Prostate gland (tissue), 2 donors: ENCODE measurements at regions not wholly inside any gene's neighbourhood (a gene's known extent, or its start where the extent isn't known, plus 50 kb on each side); places are given as distances from the start of the nearest gene placed in this dataset.
"Not testable (repeated sequence)": the region's sequence is repeated elsewhere in the genome, so short reads cannot be mapped to it uniquely, and the experiment has no call there.

Experiments
- DNase-seq: peaks from one replicate; pipeline ENCODE4 v3.0.0-alpha.2; 2019; ENCODE audit warnings: low spot score
- H3K27ac ChIP-seq, 2 donors: fragments of 200-600 bp; sonication (generic); 2 replicates each; pipeline ENCODE4 v1.5.1; 2017 to 2019
- H3K27me3 ChIP-seq: fragments of 200-600 bp; sonication (generic); replicated peaks from 2 replicates; pipeline ENCODE4 v1.5.1; 2019; ENCODE audit not compliant: insufficient read depth
- H3K36me3 ChIP-seq, 2 donors: fragments of 200-600 bp; sonication (generic); 1 replicate in 1 of 2; 2 replicates in 1 of 2; pipeline versions ENCODE4 v1.5.1 to v1.8.1; 2017 to 2019
- H3K4me1 ChIP-seq: fragments of 200-600 bp; sonication (generic); replicated peaks from 2 replicates; pipeline ENCODE4 v1.5.1; 2019
- H3K4me3 ChIP-seq, 2 donors: fragments of 200-600 bp; sonication (generic); 2 replicates each; pipeline ENCODE4 v1.5.1; 2017 to 2019
- H3K9me3 ChIP-seq: fragments of 200-600 bp; sonication (generic); 2 replicates; pipeline ENCODE4 v1.5.1; 2017
- POLR2A ChIP-seq: fragments of 450-650 bp; IDR thresholded peaks from one replicate; pipeline ENCODE4 v1.6.1; 2016; ENCODE audit warnings: antibody characterized with exemption, mild to moderate bottlenecking
- POLR2AphosphoS5 ChIP-seq: sonication (generic); formaldehyde crosslinking; IDR thresholded peaks from one replicate; pipeline ENCODE4 v1.6.1; 2017; ENCODE audit warnings: antibody characterized with exemption
- WGBS: methylation state at CpG from one replicate; pipeline ENCODE4 v1.1.5; 2018; 5-methylcytosine and 5-hydroxymethylcytosine counted together
- intact Hi-C: fragments of 100-400 bp; cut with DNase I; formaldehyde crosslinking; loops from one replicate; pipeline ENCODE4 v1.14.2; 2022
- TF ChIP-seq, protein P1 (sequence below), 4 experiments: fragments of 200-600 bp in 2 of 4; fragments of 450-650 bp in 2 of 4; sonication (generic) in 2 of 4; IDR thresholded peaks; 1 replicate in 3 of 4; 2 replicates in 1 of 4; pipeline ENCODE4 v1.5.1; 2016 to 2019; ENCODE audit warnings: antibody characterized with exemption in 4 of 4, mild to moderate bottlenecking in 2 of 4, moderate library complexity in 2 of 4

DNA sequence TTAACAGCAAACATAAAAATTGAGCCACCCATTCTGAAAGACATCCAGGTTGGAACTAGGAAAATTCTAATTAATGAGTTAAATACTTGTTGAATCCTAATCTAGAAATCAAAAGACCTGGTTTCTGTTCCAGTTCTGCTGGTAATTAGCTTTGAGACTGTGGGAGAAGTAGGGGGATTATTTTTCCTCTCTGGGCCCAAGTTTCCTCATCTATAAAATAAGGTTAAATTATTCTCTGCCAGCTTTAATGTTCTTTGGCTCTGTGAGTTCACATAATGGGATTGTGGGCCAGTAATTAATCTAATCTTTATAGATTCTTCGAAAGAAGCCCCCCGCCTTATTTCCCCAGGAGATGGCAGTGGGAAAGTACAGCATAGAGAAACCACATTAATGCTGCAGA, 104.6 kb downstream of the ENC1 start:
- WGBS = 93% methylated on average over 2 of the region's 2 CpGs
- no peak overlapping the region for H3K4me3 ChIP-seq
- no peak for DNase-seq
- H3K36me3 ChIP-seq = no peaks in the 10 kb centered on the region
- intact Hi-C loops = no loop called here
- H3K4me1 ChIP-seq = no peaks in the 10 kb centered on the region
- H3K9me3 ChIP-seq = no peaks in the 10 kb centered on the region
- H3K27ac ChIP-seq = no peak overlapping the region
- TF ChIP-seq, protein P1, sequence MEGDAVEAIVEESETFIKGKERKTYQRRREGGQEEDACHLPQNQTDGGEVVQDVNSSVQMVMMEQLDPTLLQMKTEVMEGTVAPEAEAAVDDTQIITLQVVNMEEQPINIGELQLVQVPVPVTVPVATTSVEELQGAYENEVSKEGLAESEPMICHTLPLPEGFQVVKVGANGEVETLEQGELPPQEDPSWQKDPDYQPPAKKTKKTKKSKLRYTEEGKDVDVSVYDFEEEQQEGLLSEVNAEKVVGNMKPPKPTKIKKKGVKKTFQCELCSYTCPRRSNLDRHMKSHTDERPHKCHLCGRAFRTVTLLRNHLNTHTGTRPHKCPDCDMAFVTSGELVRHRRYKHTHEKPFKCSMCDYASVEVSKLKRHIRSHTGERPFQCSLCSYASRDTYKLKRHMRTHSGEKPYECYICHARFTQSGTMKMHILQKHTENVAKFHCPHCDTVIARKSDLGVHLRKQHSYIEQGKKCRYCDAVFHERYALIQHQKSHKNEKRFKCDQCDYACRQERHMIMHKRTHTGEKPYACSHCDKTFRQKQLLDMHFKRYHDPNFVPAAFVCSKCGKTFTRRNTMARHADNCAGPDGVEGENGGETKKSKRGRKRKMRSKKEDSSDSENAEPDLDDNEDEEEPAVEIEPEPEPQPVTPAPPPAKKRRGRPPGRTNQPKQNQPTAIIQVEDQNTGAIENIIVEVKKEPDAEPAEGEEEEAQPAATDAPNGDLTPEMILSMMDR (IDR thresholded peaks at IDR 0.05) = no peak
- TF ChIP-seq POLR2A (no peak), POLR2AphosphoS5 (no peak)
- H3K27me3 ChIP-seq = no peaks in the 10 kb centered on the region

DNA sequence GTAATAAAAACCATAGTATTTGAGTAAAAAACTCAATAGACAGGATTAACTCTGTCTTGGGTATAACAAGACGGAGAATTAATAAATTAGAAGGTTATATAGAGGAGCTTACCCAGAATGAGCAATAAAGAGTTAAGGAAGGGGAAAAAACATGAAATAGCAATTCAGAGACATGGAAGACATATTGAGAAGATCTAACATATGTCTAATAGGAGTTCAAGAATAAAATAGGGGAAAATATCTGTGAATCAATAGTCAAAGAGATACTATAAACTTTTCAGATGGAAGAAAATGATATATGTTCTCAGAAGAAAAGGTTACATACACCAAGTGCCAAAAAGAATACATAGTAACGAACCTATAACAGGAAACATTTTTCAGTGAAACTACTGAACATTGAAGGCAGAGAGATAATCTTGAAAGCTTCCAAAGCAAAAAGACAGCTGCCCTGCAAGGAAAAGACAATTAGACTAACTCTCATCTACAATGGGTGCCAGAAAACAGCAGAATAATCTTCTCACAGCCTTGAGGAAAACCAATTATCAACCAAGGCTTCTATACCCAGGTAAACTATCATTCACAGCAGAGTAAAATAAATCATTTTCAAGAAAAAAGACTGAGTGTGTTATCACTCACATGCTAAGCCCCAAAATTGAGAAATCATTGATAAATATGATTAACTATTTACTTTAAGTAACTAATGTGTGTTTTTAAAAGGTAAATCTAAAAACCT, 106.0 kb downstream of the ENC1 start:
- 100% methylated on average over 2 of the region's 2 CpGs for WGBS
- intact Hi-C loops = no loop called here
- Histone ChIP-seq H3K36me3 (no peaks in the 10 kb centered on the region), H3K27ac (no peak overlapping the region), H3K9me3 (no peaks in the 10 kb centered on the region), H3K4me1 (no peaks in the 10 kb centered on the region), H3K27me3 (no peaks in the 10 kb centered on the region), H3K4me3 (no peak overlapping the region)
- DNase-seq = no peak
- no peak for TF ChIP-seq POLR2A

DNA sequence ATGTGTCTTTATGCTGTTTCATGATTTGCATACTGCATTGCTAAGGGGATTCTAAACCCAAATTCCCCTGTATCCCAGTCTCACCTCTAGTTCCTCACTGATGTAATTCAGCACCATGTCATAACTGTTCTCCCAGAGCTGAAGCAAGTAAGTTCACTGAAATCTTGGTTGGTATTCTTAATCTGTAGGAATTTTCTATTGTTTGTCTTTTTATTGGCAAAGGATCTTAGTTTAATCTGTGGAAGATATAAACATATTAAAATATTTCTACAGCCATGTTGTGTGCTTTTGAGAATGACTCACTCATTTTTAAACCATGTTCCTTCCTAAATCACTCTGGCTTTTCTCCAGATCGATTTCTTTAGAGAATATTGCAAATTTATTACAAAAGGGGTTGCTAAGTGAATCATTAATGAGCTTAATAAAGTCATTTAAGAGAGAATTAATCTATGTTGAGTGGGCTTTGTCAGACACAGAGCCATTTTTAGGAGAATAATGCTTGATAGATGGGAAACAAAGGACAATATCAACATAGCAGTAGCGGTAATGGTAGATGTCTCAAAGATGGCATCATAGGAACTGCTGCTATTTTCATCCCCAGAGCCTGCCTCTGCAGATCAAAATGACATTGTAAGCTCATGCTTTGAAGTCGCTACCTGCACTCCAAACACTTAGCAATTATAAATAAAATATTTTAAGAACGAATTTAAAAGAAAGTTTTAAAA, 110.0 kb downstream of the ENC1 start:
- H3K27ac ChIP-seq = no peak overlapping the region
- no peaks in the 10 kb centered on the region for H3K9me3 ChIP-seq
- WGBS = 76% methylated on average over 4 of the region's 4 CpGs
- H3K4me3 ChIP-seq = no peak overlapping the region
- no peak for DNase-seq
- intact Hi-C loops = no loop called here
- TF ChIP-seq, protein P1 (IDR thresholded peaks at IDR 0.05) = no peak
- TF ChIP-seq POLR2AphosphoS5 (no peak), POLR2A (no peak)
- no peaks in the 10 kb centered on the region for H3K4me1 ChIP-seq
- no peaks in the 10 kb centered on the region for H3K36me3 ChIP-seq
- no peaks in the 10 kb centered on the region for H3K27me3 ChIP-seq

DNA sequence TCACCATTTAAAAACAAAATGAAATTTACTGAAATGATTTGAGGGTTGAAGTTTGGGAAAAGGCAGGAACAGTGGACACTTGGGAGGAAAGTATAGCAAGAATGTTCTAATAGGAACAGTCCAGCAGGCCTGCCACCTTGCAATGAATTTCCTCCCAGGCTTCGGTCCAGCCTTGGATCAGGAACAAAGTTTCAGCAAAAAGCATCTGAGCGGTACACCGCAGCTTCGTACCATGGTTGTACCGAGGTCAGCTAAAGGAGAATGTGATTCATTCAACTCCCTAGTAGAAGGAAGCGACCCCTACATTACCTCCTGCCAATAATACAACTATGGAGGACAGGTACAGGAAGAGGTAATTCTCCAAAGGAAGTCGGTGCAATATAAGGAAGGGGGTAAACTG, 111.4 kb downstream of the ENC1 start:
- Histone ChIP-seq H3K4me3 (no peak overlapping the region), H3K9me3 (no peaks in the 10 kb centered on the region), H3K4me1 (no peaks in the 10 kb centered on the region), H3K27me3 (no peaks in the 10 kb centered on the region), H3K36me3 (no peaks in the 10 kb centered on the region), H3K27ac (no peak overlapping the region)
- DNase-seq = no peak
- intact Hi-C loops = no loop called here
- TF ChIP-seq, protein P1 (IDR thresholded peaks at IDR 0.05) = no peak
- TF ChIP-seq POLR2A (no peak), POLR2AphosphoS5 (no peak)
- 82% methylated on average over 7 of the region's 7 CpGs for WGBS

DNA sequence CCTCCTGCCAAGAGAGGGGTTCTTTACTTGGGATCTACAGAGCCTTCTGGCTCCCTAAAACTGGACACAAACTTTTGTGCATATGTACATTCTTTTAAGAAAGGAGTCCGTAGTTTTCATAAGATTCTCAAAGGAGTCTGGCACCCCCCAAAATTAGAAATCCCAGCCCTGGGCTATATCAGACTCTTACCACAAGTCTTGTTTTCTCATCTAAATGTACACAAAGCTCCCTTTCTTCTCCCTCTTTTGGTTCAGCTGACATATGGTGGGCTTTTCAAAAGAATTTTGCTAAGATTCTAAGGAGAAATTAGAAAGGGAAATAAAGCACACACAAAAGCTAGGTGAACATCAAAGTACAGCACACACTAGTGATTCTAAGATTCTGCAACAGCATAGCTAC, 114.4 kb downstream of the ENC1 start:
- intact Hi-C loops = no loop called here
- WGBS = 91% methylated on average over 1 of the region's 1 CpG
- H3K9me3 ChIP-seq = no peaks in the 10 kb centered on the region

DNA sequence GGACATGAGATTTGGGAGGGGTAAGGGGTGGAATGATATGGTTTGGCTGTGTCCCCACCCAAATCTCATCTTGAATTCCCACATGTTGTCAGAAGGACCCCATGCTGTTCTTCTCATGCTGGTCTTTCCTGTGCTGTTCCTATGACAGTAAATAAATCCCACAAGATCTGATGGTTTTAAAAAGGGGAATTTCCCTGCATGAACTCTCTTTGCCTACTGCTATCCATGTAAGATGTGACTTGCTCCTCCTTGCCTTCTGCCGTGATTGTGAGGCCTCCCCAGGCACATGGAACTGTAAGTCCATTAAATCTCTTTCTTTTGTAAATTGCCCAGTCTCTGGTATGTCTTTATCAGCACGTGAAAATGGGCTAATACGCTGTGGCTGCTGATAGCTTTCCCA, 115.8 kb downstream of the ENC1 start:
- H3K36me3 ChIP-seq, H3K27ac ChIP-seq, H3K9me3 ChIP-seq, H3K4me3 ChIP-seq, H3K4me1 ChIP-seq, DNase-seq, intact Hi-C loops, H3K27me3 ChIP-seq: not testable (repeated sequence)
- 94% methylated on average over 3 of the region's 3 CpGs for WGBS

More for the DNA sequence above, 114.4 kb downstream of the ENC1 start:
- no peaks in the 10 kb centered on the region for H3K4me1 ChIP-seq
- no peak overlapping the region for H3K27ac ChIP-seq
- no peaks in the 10 kb centered on the region for H3K36me3 ChIP-seq
- DNase-seq = no peak
- no peaks in the 10 kb centered on the region for H3K27me3 ChIP-seq
- TF ChIP-seq POLR2AphosphoS5 (no peak), POLR2A (no peak)
- TF ChIP-seq, protein P1 (IDR thresholded peaks at IDR 0.05) = no peak
- H3K4me3 ChIP-seq = no peak overlapping the region

DNA sequence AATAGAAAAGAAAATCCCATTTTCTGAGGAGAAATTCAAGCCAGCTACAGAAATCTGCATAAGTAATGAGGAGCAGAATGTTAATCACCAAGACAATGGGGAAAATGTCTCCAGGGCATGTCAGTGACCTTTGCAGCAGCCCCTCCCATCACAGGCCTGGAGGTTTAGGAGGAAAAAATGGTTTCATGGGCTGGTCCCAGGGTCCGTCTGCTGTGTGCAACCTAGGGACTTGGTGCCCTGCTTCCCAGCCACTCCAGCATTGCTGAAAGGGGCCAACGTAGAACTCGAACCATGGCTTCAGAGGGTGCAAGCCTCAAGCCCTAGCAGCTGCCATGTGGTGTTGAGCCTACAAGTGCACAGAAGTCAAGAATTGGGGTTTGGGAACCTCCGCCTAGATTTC, 116.8 kb downstream of the ENC1 start:
- intact Hi-C loops, H3K36me3 ChIP-seq, H3K27me3 ChIP-seq, DNase-seq, H3K27ac ChIP-seq, H3K4me3 ChIP-seq, H3K4me1 ChIP-seq, H3K9me3 ChIP-seq: not testable (repeated sequence)
- WGBS = 89% methylated on average over 4 of the region's 4 CpGs

DNA sequence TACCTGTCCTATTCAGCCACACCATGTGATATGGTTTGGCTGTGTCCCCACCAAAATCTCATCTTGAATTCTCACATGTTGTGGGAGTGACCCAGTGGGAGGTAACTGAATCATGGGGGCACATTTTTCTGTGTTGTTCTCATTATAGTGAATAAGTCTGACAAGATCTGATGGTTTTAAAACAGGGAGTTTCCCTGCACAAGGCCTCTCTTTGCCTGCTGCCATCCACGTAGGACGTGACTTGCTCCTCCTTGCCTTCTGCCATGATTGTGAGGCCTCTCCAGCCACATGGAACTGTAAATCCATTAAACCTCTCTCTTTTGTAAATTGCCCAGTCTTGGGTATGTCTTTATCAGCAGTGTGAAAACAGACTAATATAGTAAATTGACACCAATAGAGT, 117.7 kb downstream of the ENC1 start:
- 92% methylated on average over 2 of the region's 2 CpGs for WGBS
- H3K27me3 ChIP-seq, H3K36me3 ChIP-seq, H3K4me3 ChIP-seq, H3K4me1 ChIP-seq, H3K9me3 ChIP-seq, DNase-seq, H3K27ac ChIP-seq, intact Hi-C loops: not testable (repeated sequence)
